ENCODE measurements at regions not wholly inside any gene's neighbourhood (a gene's known extent, or its start where the extent isn't known, plus 50 kb on each side); places are given as distances from the start of the nearest gene placed in this dataset.

- no peaks in the 10 kb centered on the region for H3K4me1 ChIP-seq
- no peak overlapping the region for H3K4me3 ChIP-seq (replicated peaks in 1 of 3)
- no peak for DNase-seq
- H3K27ac ChIP-seq: no peak overlapping the region
- no peaks in the 10 kb centered on the region for H3K36me3 ChIP-seq
- H3K9me3 ChIP-seq: no peaks in the 10 kb centered on the region
- TF ChIP-seq, protein P1, sequence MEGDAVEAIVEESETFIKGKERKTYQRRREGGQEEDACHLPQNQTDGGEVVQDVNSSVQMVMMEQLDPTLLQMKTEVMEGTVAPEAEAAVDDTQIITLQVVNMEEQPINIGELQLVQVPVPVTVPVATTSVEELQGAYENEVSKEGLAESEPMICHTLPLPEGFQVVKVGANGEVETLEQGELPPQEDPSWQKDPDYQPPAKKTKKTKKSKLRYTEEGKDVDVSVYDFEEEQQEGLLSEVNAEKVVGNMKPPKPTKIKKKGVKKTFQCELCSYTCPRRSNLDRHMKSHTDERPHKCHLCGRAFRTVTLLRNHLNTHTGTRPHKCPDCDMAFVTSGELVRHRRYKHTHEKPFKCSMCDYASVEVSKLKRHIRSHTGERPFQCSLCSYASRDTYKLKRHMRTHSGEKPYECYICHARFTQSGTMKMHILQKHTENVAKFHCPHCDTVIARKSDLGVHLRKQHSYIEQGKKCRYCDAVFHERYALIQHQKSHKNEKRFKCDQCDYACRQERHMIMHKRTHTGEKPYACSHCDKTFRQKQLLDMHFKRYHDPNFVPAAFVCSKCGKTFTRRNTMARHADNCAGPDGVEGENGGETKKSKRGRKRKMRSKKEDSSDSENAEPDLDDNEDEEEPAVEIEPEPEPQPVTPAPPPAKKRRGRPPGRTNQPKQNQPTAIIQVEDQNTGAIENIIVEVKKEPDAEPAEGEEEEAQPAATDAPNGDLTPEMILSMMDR (IDR thresholded peaks at IDR 0.05): no peak
- TF ChIP-seq POLR2A (IDR thresholded peaks at IDR 0.05): no peak
- no peaks in the 10 kb centered on the region for H3K27me3 ChIP-seq
- intact Hi-C loops (cut with DNase I): no loop called here
- WGBS, 2 donors: 66 to 83% methylated on average over 3 of the region's 3 CpGs
Observed at GRCh38 chr7:97337849-97338248, 220.4 kb downstream of the SDHAF3 start.

DNA sequence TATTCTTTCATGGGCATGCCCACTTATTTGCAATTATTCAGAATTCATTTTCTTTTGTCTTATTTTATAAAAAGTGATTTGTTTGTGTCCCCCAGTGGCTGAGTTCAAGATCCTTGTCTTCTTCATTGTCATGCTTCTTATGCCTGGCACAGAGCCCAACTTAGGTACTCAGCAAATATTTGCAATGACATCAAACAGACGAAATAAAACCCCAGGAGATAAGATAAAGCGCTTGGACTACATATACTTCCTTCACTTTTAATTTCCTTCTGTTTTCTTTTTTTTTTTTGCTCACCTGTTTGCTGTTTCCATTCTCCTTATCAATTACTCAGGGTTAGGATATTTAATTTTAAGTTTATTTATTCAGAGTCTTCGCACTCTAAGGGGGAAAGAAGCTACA lies 225.0 kb downstream of the SDHAF3 start:
- H3K36me3 ChIP-seq: no peaks in the 10 kb centered on the region
- H3K9me3 ChIP-seq: no peaks in the 10 kb centered on the region
- DNase-seq: no peak
- no peak overlapping the region for H3K4me3 ChIP-seq (replicated peaks in 1 of 3)
- no peak overlapping the region for H3K27ac ChIP-seq
- intact Hi-C loops (cut with DNase I): no loop called here
- TF ChIP-seq, protein P1 (IDR thresholded peaks at IDR 0.05): no peak
- no peak for TF ChIP-seq POLR2A (IDR thresholded peaks at IDR 0.05)
- 37 to 42% methylated on average over 3 of the region's 3 CpGs for WGBS, 2 donors
- H3K4me1 ChIP-seq: no peaks in the 10 kb centered on the region
- no peaks in the 10 kb centered on the region for H3K27me3 ChIP-seq

- TF ChIP-seq, protein P1 (IDR thresholded peaks at IDR 0.05): no peak
- no peak for TF ChIP-seq POLR2A (IDR thresholded peaks at IDR 0.05)
Observed at GRCh38 chr7:97346349-97346748, 228.9 kb downstream of the SDHAF3 start.

GRCh38 chr7:97351488-97351887 lies 234.0 kb downstream of the SDHAF3 start:
- Histone ChIP-seq H3K4me1 (no peaks in the 10 kb centered on the region), H3K36me3 (no peaks in the 10 kb centered on the region), H3K27ac (no peak overlapping the region), H3K4me3 (replicated peaks in 1 of 3) (no peak overlapping the region), H3K9me3 (no peaks in the 10 kb centered on the region), H3K27me3 (no peaks in the 10 kb centered on the region)
- TF ChIP-seq POLR2A (IDR thresholded peaks at IDR 0.05): no peak
- TF ChIP-seq, protein P1 (IDR thresholded peaks at IDR 0.05): no peak
- no peak for DNase-seq
- intact Hi-C loops (cut with DNase I): no loop called here
- 94 to 98% methylated on average over 1 of the region's 1 CpG for WGBS, 2 donors

More at GRCh38 chr7:97346349-97346748, 228.9 kb downstream of the SDHAF3 start:
- Histone ChIP-seq H3K4me3 (replicated peaks in 1 of 3) (no peak overlapping the region), H3K27me3 (no peaks in the 10 kb centered on the region), H3K4me1 (no peaks in the 10 kb centered on the region), H3K27ac (no peak overlapping the region), H3K36me3 (no peaks in the 10 kb centered on the region), H3K9me3 (no peaks in the 10 kb centered on the region)
- 68 to 78% methylated on average over 2 of the region's 2 CpGs for WGBS, 2 donors
- no peak for DNase-seq
- intact Hi-C loops (cut with DNase I): no loop called here

GRCh38 chr7:97357459-97357858 lies 240.0 kb downstream of the SDHAF3 start:
- H3K36me3 ChIP-seq: no peaks in the 10 kb centered on the region
- H3K9me3 ChIP-seq: no peaks in the 10 kb centered on the region
- intact Hi-C loops (cut with DNase I): no loop called here
- H3K27ac ChIP-seq: no peak overlapping the region
- H3K4me3 ChIP-seq (replicated peaks in 1 of 3): no peak overlapping the region
- TF ChIP-seq, protein P1 (IDR thresholded peaks at IDR 0.05): no peak
- TF ChIP-seq POLR2A (IDR thresholded peaks at IDR 0.05): no peak
- no peak for DNase-seq
- no peaks in the 10 kb centered on the region for H3K27me3 ChIP-seq
- H3K4me1 ChIP-seq: no peaks in the 10 kb centered on the region
